ENCODE measurements at regions not wholly inside any gene's neighbourhood (a gene's known extent, or its start where the extent isn't known, plus 50 kb on each side); places are given as distances from the start of the nearest gene placed in this dataset.
"Not testable (repeated sequence)": the region's sequence is repeated elsewhere in the genome, so short reads cannot be mapped to it uniquely, and the experiment has no call there.

GRCh38 chr14:86775896-86776295 lies 1217.1 kb downstream of the GALC start:
- DNase-seq: not testable (repeated sequence)

GRCh38 chr14:86774916-86775315 lies 1218.1 kb downstream of the GALC start:
- no peak for DNase-seq

- no peak for DNase-seq
Measured at GRCh38 chr14:86772075-86772474, 1220.9 kb downstream of the GALC start.

- no peak for DNase-seq
Measured at GRCh38 chr14:86770186-86770585, 1222.8 kb downstream of the GALC start.

- no peak for DNase-seq
Measured at GRCh38 chr14:86766469-86766868, 1226.5 kb downstream of the GALC start.

- DNase-seq: no peak
Measured at GRCh38 chr14:86761611-86762010, 1231.4 kb downstream of the GALC start.

GRCh38 chr14:86756521-86757190 lies 1226.7 kb downstream of the FLRT2 start:
- no peak for DNase-seq

- not testable (repeated sequence) for DNase-seq
Measured at GRCh38 chr14:86750488-86750887, 1220.5 kb downstream of the FLRT2 start.

GRCh38 chr14:86739761-86740160 lies 1209.8 kb downstream of the FLRT2 start:
- no peak for DNase-seq

GRCh38 chr14:86731427-86731826 lies 1201.5 kb downstream of the FLRT2 start:
- not testable (repeated sequence) for DNase-seq

- DNase-seq: no peak
Measured at GRCh38 chr14:86723254-86723624, 1193.3 kb downstream of the FLRT2 start.

- no peak for DNase-seq
Measured at GRCh38 chr14:86722612-86723253, 1192.8 kb downstream of the FLRT2 start.

- no peak for DNase-seq
Measured at GRCh38 chr14:86714575-86714974, 1184.6 kb downstream of the FLRT2 start.

GRCh38 chr14:86714153-86714552 lies 1184.2 kb downstream of the FLRT2 start:
- DNase-seq: no peak

- DNase-seq: no peak
Measured at GRCh38 chr14:86712727-86713126, 1182.8 kb downstream of the FLRT2 start.

- no peak for DNase-seq
Measured at GRCh38 chr14:86712176-86712575, 1182.2 kb downstream of the FLRT2 start.

- no peak for DNase-seq
Measured at GRCh38 chr14:86708846-86709339, 1178.9 kb downstream of the FLRT2 start.

GRCh38 chr14:86707071-86707470 lies 1177.1 kb downstream of the FLRT2 start:
- DNase-seq: no peak

GRCh38 chr14:86683561-86683960 lies 1153.6 kb downstream of the FLRT2 start:
- DNase-seq: no peak

GRCh38 chr14:86675059-86675458 lies 1145.1 kb downstream of the FLRT2 start:
- no peak for DNase-seq

GRCh38 chr14:86673523-86673969 lies 1143.6 kb downstream of the FLRT2 start:
- no peak for DNase-seq

- no peak for DNase-seq
Measured at GRCh38 chr14:86672080-86672479, 1142.1 kb downstream of the FLRT2 start.

GRCh38 chr14:86665975-86666374 lies 1136.0 kb downstream of the FLRT2 start:
- DNase-seq: no peak

GRCh38 chr14:86662334-86662733 lies 1132.4 kb downstream of the FLRT2 start:
- DNase-seq: no peak

All from activated T-cell treated with anti-CD3 and anti-CD28 coated beads, Interleukin-2, amount 50 U/mL, for 48 hours (primary cell).